ENCODE measurements at regions not wholly inside any gene's neighbourhood (a gene's known extent, or its start where the extent isn't known, plus 50 kb on each side); places are given as distances from the start of the nearest gene placed in this dataset.

DNA sequence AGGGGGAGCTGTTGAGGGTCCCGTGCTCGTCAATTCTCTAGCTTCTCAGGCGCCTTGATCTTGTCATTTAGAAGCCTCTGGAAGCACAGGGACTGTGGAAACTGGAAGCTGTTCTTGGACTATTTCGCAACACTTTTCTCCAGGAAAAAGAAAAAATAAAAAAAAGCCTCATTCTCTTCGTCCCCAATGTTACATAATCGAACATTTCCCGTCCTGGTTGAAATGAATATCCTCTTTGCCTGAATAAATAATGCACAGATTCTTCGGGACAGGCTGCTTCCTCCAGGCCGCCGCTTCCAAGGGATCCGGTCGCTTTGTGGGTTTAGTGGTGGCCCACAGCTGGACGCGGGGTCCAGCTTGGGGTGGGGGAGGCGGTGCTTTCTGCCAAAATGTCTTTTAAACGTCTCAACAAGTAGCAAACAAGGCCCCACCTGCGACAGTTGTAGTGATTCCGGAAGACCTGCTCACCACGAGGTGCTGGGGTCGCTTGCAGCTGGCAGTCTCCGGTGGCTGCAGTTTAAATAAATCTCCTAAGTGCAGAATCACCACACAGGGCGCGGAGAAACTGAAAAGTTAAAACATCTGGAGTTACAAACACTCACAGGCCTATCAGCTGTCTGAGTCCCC lies 125.9 kb upstream of the ESR1 start:
- intact Hi-C loops (cut with DNase I): no loop called here
- no peaks in the 10 kb centered on the region for H3K27me3 ChIP-seq (ENCODE audit: control insufficient read depth in 1 of 2, insufficient read depth in 2 of 2, low read length in 1 of 2)
- H3K27ac ChIP-seq (ENCODE audit: low read depth in 1 of 2, low read length in 2 of 2): no peak overlapping the region
- peak; percentile 51 for ATAC-seq (ENCODE audit: low FRiP score)
- no peak overlapping the region for H3K4me3 ChIP-seq (ENCODE audit: low read length in 2 of 2)
- 31 to 45% methylated on average over 23 of the region's 23 CpGs for WGBS, 2 donors
- peaks cover 1% of the 10 kb centered on the region for H3K9me3 ChIP-seq (ENCODE audit: control insufficient read depth, low read length)
- no peaks in the 10 kb centered on the region for H3K4me1 ChIP-seq (ENCODE audit: control insufficient read depth in 1 of 2, insufficient read depth in 2 of 2, low read length in 2 of 2)
- no peaks in the 10 kb centered on the region for H3K36me3 ChIP-seq (ENCODE audit: control insufficient read depth in 1 of 2, insufficient read depth in 2 of 2, low read length in 1 of 2)
- no peak for DNase-seq

DNA sequence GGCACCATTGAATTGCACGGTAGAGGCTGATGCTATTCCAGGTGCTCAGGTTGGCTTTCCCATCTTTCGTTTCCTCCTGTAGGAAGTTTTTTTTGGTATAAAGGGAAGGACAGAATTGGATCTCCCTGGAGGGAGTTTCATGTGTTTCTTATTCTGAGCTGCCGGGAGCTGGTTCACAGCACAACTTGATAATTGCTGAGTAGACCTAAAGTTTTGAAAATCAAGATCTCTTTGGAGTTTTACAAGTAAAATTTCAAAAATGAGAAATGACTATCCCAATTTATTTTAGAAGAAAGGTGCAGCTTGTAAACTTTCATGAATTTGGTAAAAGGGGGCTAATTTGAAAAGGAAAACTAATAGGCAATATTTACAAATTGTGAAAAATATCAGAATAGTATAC lies 125.2 kb upstream of the ESR1 start:
- no peak for ATAC-seq (ENCODE audit: low FRiP score)

DNA sequence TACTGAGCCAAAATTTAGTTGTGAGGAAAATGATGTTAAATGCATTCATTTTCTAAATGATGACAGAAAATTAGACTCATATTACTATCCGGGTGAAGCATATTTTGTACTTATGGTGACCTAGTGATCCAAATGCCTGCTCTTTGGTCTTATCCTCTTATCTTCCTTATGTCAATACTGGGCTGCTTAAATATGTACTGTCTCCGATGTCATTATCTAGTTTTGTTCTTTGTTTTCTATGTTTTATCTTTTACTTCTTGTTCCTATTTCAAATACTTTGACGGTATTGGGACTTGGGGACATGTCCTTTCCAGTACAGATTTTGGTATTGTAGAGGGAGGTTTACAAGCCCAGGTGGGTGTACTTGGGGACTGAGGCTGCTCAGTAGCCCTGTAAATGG lies 124.6 kb upstream of the ESR1 start:
- Histone ChIP-seq H3K27me3 (ENCODE audit: control insufficient read depth in 1 of 2, insufficient read depth in 2 of 2, low read length in 1 of 2) (no peaks in the 10 kb centered on the region), H3K27ac (ENCODE audit: low read depth in 1 of 2, low read length in 2 of 2) (no peak overlapping the region), H3K36me3 (ENCODE audit: control insufficient read depth in 1 of 2, insufficient read depth in 2 of 2, low read length in 1 of 2) (no peaks in the 10 kb centered on the region), H3K4me1 (ENCODE audit: control insufficient read depth in 1 of 2, insufficient read depth in 2 of 2, low read length in 2 of 2) (no peaks in the 10 kb centered on the region), H3K9me3 (ENCODE audit: control insufficient read depth, low read length) (peaks cover 1% of the 10 kb centered on the region), H3K4me3 (ENCODE audit: low read length in 2 of 2) (no peak overlapping the region)
- intact Hi-C loops (cut with DNase I): no loop called here
- WGBS, 2 donors: 50 to 63% methylated on average over 3 of the region's 3 CpGs
- ATAC-seq (ENCODE audit: low FRiP score) (no peak), DNase-seq (no peak)

More for the DNA sequence above, 125.2 kb upstream of the ESR1 start:
- H3K4me3 ChIP-seq (ENCODE audit: low read length in 2 of 2): no peak overlapping the region
- 24 to 43% methylated on average over 3 of the region's 3 CpGs for WGBS, 2 donors
- no peak overlapping the region for H3K27ac ChIP-seq (ENCODE audit: low read depth in 1 of 2, low read length in 2 of 2)
- peaks cover 1% of the 10 kb centered on the region for H3K9me3 ChIP-seq (ENCODE audit: control insufficient read depth, low read length)
- intact Hi-C loops (cut with DNase I): no loop called here
- no peaks in the 10 kb centered on the region for H3K27me3 ChIP-seq (ENCODE audit: control insufficient read depth in 1 of 2, insufficient read depth in 2 of 2, low read length in 1 of 2)
- no peak for DNase-seq
- H3K36me3 ChIP-seq (ENCODE audit: control insufficient read depth in 1 of 2, insufficient read depth in 2 of 2, low read length in 1 of 2): no peaks in the 10 kb centered on the region
- no peaks in the 10 kb centered on the region for H3K4me1 ChIP-seq (ENCODE audit: control insufficient read depth in 1 of 2, insufficient read depth in 2 of 2, low read length in 2 of 2)

GRCh38 chr6:151683381-151683780 lies 124.1 kb upstream of the ESR1 start:
- Histone ChIP-seq H3K27me3 (ENCODE audit: control insufficient read depth in 1 of 2, insufficient read depth in 2 of 2, low read length in 1 of 2) (no peaks in the 10 kb centered on the region), H3K9me3 (ENCODE audit: control insufficient read depth, low read length) (peaks cover 1% of the 10 kb centered on the region), H3K4me3 (ENCODE audit: low read length in 2 of 2) (no peak overlapping the region), H3K27ac (ENCODE audit: low read depth in 1 of 2, low read length in 2 of 2) (no peak overlapping the region), H3K4me1 (ENCODE audit: control insufficient read depth in 1 of 2, insufficient read depth in 2 of 2, low read length in 2 of 2) (no peaks in the 10 kb centered on the region), H3K36me3 (ENCODE audit: control insufficient read depth in 1 of 2, insufficient read depth in 2 of 2, low read length in 1 of 2) (no peaks in the 10 kb centered on the region)
- WGBS, 2 donors: 86 to 100% methylated on average over 1 of the region's 1 CpG
- intact Hi-C loops (cut with DNase I): no loop called here
- no peak for DNase-seq
- ATAC-seq (ENCODE audit: low FRiP score): no peak

DNA sequence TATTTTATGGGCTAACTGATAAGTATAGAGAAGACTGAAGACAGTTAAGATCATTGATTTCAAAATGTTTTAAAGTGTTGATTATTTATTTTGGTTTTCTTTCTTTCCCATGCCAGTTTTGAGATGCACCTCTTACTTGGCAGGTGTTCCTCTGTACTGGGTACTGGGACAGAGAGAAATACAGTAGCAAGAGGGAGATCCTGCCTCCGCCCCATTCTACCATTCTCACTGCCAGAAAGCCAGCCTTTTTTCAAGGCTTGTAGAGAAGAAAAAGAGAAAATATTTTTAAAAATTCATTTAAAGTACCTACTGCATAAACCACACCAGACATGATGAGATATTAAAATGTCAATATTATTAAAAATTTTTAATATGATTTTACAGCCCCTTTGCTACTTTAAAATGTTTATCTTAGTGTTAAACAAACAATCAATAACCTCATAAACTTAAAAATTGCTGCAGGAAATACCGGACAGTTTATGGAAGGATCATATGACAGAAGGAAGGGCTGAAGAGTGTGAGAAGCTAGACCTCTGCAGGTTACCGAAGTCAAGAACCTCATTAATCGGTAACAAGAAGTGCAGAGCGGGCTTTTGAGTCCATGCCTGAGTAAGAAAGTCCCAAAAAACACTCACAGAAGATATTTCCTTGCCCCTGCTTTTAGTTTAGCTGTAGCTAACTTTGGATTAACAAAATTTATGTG lies 117.8 kb upstream of the ESR1 start:
- H3K4me1 ChIP-seq (ENCODE audit: control insufficient read depth in 1 of 2, insufficient read depth in 2 of 2, low read length in 2 of 2): peaks cover 0 to 3% of the 10 kb centered on the region in 2 donors
- no peaks in the 10 kb centered on the region for H3K9me3 ChIP-seq (ENCODE audit: control insufficient read depth, low read length)
- WGBS, 2 donors: 45 to 60% methylated on average over 5 of the region's 5 CpGs

GRCh38 chr6:151690303-151690702 lies 117.2 kb upstream of the ESR1 start:
- DNase-seq: no peak
- no peaks in the 10 kb centered on the region for H3K27me3 ChIP-seq (ENCODE audit: control insufficient read depth in 1 of 2, insufficient read depth in 2 of 2, low read length in 1 of 2)
- 11 to 15% methylated on average over 4 of the region's 4 CpGs for WGBS, 2 donors
- no peaks in the 10 kb centered on the region for H3K9me3 ChIP-seq (ENCODE audit: control insufficient read depth, low read length)
- intact Hi-C loops (cut with DNase I): no loop called here
- H3K4me1 ChIP-seq (ENCODE audit: control insufficient read depth in 1 of 2, insufficient read depth in 2 of 2, low read length in 2 of 2): peaks cover 0 to 3% of the 10 kb centered on the region in 2 donors
- peak overlapping the region in 1 of 2 donors; percentile 48 for H3K4me3 ChIP-seq (ENCODE audit: low read length in 2 of 2)
- no peaks in the 10 kb centered on the region for H3K36me3 ChIP-seq (ENCODE audit: control insufficient read depth in 1 of 2, insufficient read depth in 2 of 2, low read length in 1 of 2)
- peak; percentile 78 for ATAC-seq (ENCODE audit: low FRiP score)
- H3K27ac ChIP-seq (ENCODE audit: low read depth in 1 of 2, low read length in 2 of 2): no peak overlapping the region

More for the DNA sequence above, 117.8 kb upstream of the ESR1 start:
- intact Hi-C loops (cut with DNase I): no loop called here
- no peak overlapping the region for H3K4me3 ChIP-seq (ENCODE audit: low read length in 2 of 2)
- H3K27ac ChIP-seq (ENCODE audit: low read depth in 1 of 2, low read length in 2 of 2): no peak overlapping the region
- no peak for DNase-seq
- H3K27me3 ChIP-seq (ENCODE audit: control insufficient read depth in 1 of 2, insufficient read depth in 2 of 2, low read length in 1 of 2): no peaks in the 10 kb centered on the region
- H3K36me3 ChIP-seq (ENCODE audit: control insufficient read depth in 1 of 2, insufficient read depth in 2 of 2, low read length in 1 of 2): no peaks in the 10 kb centered on the region
- ATAC-seq (ENCODE audit: low FRiP score): no peak

DNA sequence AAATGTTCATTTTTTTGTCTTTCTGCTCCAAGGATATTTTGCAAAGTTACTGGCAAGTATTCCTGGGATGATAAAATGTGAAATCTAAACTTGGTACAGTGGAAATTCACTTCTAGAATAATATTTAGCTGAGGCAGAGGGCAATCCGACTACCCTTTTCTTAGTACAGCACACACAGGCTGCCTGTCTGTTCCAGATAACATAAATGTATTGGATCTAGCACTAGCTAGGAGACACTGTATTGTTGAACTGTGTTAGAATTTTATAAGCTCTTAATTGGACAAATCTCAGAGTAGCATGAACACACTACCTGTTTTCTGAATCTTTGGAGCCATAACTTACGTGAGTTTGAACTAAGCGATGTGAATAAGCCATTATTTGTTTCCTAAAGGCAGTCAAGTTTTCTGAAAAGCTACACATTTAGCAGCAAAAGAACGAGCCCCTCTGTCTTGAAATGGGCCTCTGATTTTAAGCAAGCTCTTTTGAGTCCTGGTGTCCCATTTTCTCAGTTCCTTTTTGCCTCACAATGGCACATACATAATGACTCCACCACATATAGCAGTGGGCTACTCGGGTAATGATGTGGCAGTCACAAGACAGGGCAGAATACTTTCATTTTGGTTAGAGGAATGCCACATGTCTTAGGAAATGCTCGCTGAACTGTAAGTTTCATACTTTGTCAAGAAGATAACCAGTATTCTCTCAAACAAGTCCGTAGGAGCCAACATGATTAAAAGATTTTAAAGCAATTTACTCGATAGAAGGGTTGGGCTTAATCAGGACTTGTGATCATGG lies 116.5 kb upstream of the ESR1 start:
- 59 to 69% methylated on average over 8 of the region's 8 CpGs for WGBS, 2 donors
- no peak for DNase-seq
- H3K4me3 ChIP-seq (ENCODE audit: low read length in 2 of 2): peak overlapping the region in 1 of 2 donors; percentile 48
- peak; percentile 38 for ATAC-seq (ENCODE audit: low FRiP score)
- peaks cover 0 to 3% of the 10 kb centered on the region in 2 donors for H3K4me1 ChIP-seq (ENCODE audit: control insufficient read depth in 1 of 2, insufficient read depth in 2 of 2, low read length in 2 of 2)
- no peaks in the 10 kb centered on the region for H3K27me3 ChIP-seq (ENCODE audit: control insufficient read depth in 1 of 2, insufficient read depth in 2 of 2, low read length in 1 of 2)
- no peaks in the 10 kb centered on the region for H3K36me3 ChIP-seq (ENCODE audit: control insufficient read depth in 1 of 2, insufficient read depth in 2 of 2, low read length in 1 of 2)
- no peaks in the 10 kb centered on the region for H3K9me3 ChIP-seq (ENCODE audit: control insufficient read depth, low read length)
- H3K27ac ChIP-seq (ENCODE audit: low read depth in 1 of 2, low read length in 2 of 2): peak overlapping the region in 1 of 2 donors; percentile 36
- intact Hi-C loops (cut with DNase I): no loop called here

DNA sequence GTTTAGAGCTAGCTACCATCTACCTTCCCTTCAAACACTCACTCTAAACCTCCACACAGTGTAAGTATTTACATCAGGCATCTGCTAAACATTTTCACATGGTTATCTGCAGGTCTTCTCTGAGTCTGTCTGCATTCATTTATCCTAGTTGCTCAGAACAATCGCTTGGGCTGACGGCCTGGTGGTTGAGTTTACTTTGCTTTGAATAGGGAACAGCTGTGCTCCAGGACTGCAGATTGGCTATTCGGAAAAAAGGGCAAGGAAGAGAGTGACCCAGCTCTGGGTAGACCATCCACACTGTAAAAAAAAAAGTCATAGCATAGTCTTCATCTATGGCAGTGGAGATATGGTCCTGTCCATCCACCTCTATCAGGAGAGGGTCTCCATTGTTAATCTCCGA lies 115.3 kb upstream of the ESR1 start:
- 30 to 57% methylated on average over 4 of the region's 4 CpGs for WGBS, 2 donors
- ATAC-seq (ENCODE audit: low FRiP score): no peak

More for the DNA sequence above, 115.3 kb upstream of the ESR1 start:
- no peaks in the 10 kb centered on the region for H3K27me3 ChIP-seq (ENCODE audit: control insufficient read depth in 1 of 2, insufficient read depth in 2 of 2, low read length in 1 of 2)
- intact Hi-C loops (cut with DNase I): no loop called here
- no peak for DNase-seq
- no peak overlapping the region for H3K27ac ChIP-seq (ENCODE audit: low read depth in 1 of 2, low read length in 2 of 2)
- H3K36me3 ChIP-seq (ENCODE audit: control insufficient read depth in 1 of 2, insufficient read depth in 2 of 2, low read length in 1 of 2): no peaks in the 10 kb centered on the region
- H3K9me3 ChIP-seq (ENCODE audit: control insufficient read depth, low read length): no peaks in the 10 kb centered on the region
- H3K4me3 ChIP-seq (ENCODE audit: low read length in 2 of 2): no peak overlapping the region
- H3K4me1 ChIP-seq (ENCODE audit: control insufficient read depth in 1 of 2, insufficient read depth in 2 of 2, low read length in 2 of 2): peaks cover 0 to 3% of the 10 kb centered on the region in 2 donors
